KMS-11 (cell line): ENCODE measurements at regions not wholly inside any gene's neighbourhood (a gene's known extent, or its start where the extent isn't known, plus 50 kb on each side); places are given as distances from the start of the nearest gene placed in this dataset.

Source experiments
- H2AFZ ChIP-seq: fragments of 200-600 bp; sonication (generic); 2 replicates; pipeline ENCODE4 v1.6.1; 2016; ENCODE audit warnings: antibody characterized with exemption, mixed run types, low read depth
- H3K27ac ChIP-seq: fragments of 200-600 bp; sonication (generic); 2 replicates; pipeline ENCODE4 v1.6.1; 2016; ENCODE audit warnings: mild to moderate bottlenecking, mixed run types
- H3K27me3 ChIP-seq: fragments of 200-600 bp; sonication (generic); 2 replicates; pipeline ENCODE4 v1.6.1; 2017; ENCODE audit warnings: mild to moderate bottlenecking, low read depth, mixed run types, moderate library complexity; ENCODE audit not compliant: insufficient read depth
- H3K36me3 ChIP-seq: fragments of 200-600 bp; sonication (generic); 2 replicates; pipeline ENCODE4 v1.6.1; 2017; ENCODE audit warnings: mild to moderate bottlenecking, mixed run types; ENCODE audit not compliant: insufficient read depth
- H3K4me1 ChIP-seq: fragments of 200-600 bp; sonication (generic); 2 replicates; pipeline ENCODE4 v1.6.1; 2016; ENCODE audit warnings: mild to moderate bottlenecking, low read depth, mixed run types; ENCODE audit not compliant: poor library complexity, severe bottlenecking
- H3K4me2 ChIP-seq: fragments of 200-600 bp; sonication (generic); 2 replicates; pipeline ENCODE4 v1.7.0; 2016; ENCODE audit warnings: mild to moderate bottlenecking, mixed run types
- H3K4me3 ChIP-seq: fragments of 200-600 bp; sonication (generic); IDR thresholded peaks from 2 replicates; pipeline ENCODE4 v1.6.1; 2017; ENCODE audit warnings: low read depth, low read length, mixed read lengths; ENCODE audit not compliant: insufficient read depth
- H3K79me2 ChIP-seq: fragments of 200-600 bp; sonication (generic); 2 replicates; pipeline ENCODE4 v1.6.1; 2016; ENCODE audit warnings: low read depth, mixed run types; ENCODE audit not compliant: insufficient read depth
- H3K9ac ChIP-seq: fragments of 200-600 bp; sonication (generic); 2 replicates; pipeline ENCODE4 v1.6.1; 2016; ENCODE audit warnings: mild to moderate bottlenecking, mixed run types
- H4K20me1 ChIP-seq: fragments of 200-600 bp; sonication (generic); 2 replicates; pipeline ENCODE4 v1.6.1; 2016; ENCODE audit warnings: mild to moderate bottlenecking, mixed run types; ENCODE audit not compliant: insufficient read depth
- CTCF ChIP-seq: fragments of 200-600 bp; sonication (generic); conservative IDR thresholded peaks from 2 replicates; pipeline ENCODE4 v1.6.1; 2017; ENCODE audit warnings: low read depth, mild to moderate bottlenecking, antibody characterized with exemption, low read length, moderate library complexity, mixed read lengths

- Histone ChIP-seq H2AFZ (no peak overlapping the region), H3K27ac (no peak overlapping the region), H3K4me2 (no peak overlapping the region), H3K4me1 (no peaks in the 10 kb centered on the region), H3K79me2 (no peaks in the 10 kb centered on the region), H3K27me3 (no peaks in the 10 kb centered on the region), H3K9ac (no peak overlapping the region), H3K36me3 (no peaks in the 10 kb centered on the region), H4K20me1 (no peaks in the 10 kb centered on the region), H3K4me3 (no peak overlapping the region)
- TF ChIP-seq CTCF, result no peak
Measured at GRCh38 chr17:70934231-70934630, 764.9 kb downstream of the KCNJ2 start.

GRCh38 chr17:70934835-70935234 lies 765.5 kb downstream of the KCNJ2 start:
- TF ChIP-seq CTCF, result no peak
- Histone ChIP-seq H2AFZ (no peak overlapping the region), H3K79me2 (no peaks in the 10 kb centered on the region), H4K20me1 (no peaks in the 10 kb centered on the region), H3K4me2 (no peak overlapping the region), H3K4me3 (no peak overlapping the region), H3K36me3 (no peaks in the 10 kb centered on the region), H3K4me1 (no peaks in the 10 kb centered on the region), H3K9ac (no peak overlapping the region), H3K27ac (no peak overlapping the region), H3K27me3 (no peaks in the 10 kb centered on the region)

GRCh38 chr17:70936724-70937123 lies 767.4 kb downstream of the KCNJ2 start:
- no peak overlapping the region for H3K9ac ChIP-seq
- no peaks in the 10 kb centered on the region for H3K27me3 ChIP-seq
- no peaks in the 10 kb centered on the region for H3K79me2 ChIP-seq
- no peak overlapping the region for H3K27ac ChIP-seq
- H2AFZ ChIP-seq, result no peak overlapping the region
- no peak overlapping the region for H3K4me2 ChIP-seq
- no peaks in the 10 kb centered on the region for H3K36me3 ChIP-seq
- H3K4me3 ChIP-seq, result no peak overlapping the region
- no peaks in the 10 kb centered on the region for H4K20me1 ChIP-seq
- no peaks in the 10 kb centered on the region for H3K4me1 ChIP-seq
- no peak for TF ChIP-seq CTCF

GRCh38 chr17:70938336-70938735 lies 769.0 kb downstream of the KCNJ2 start:
- no peak overlapping the region for H3K9ac ChIP-seq
- H2AFZ ChIP-seq, result no peak overlapping the region
- TF ChIP-seq CTCF, result no peak
- H3K4me2 ChIP-seq, result no peak overlapping the region
- H3K4me3 ChIP-seq, result no peak overlapping the region
- H4K20me1 ChIP-seq, result no peaks in the 10 kb centered on the region
- H3K27me3 ChIP-seq, result no peaks in the 10 kb centered on the region
- no peak overlapping the region for H3K27ac ChIP-seq
- H3K36me3 ChIP-seq, result no peaks in the 10 kb centered on the region
- no peaks in the 10 kb centered on the region for H3K79me2 ChIP-seq
- H3K4me1 ChIP-seq, result no peaks in the 10 kb centered on the region

GRCh38 chr17:70945386-70945785 lies 776.1 kb downstream of the KCNJ2 start:
- H3K27ac ChIP-seq, result no peak overlapping the region
- no peak for TF ChIP-seq CTCF
- no peaks in the 10 kb centered on the region for H4K20me1 ChIP-seq
- H3K79me2 ChIP-seq, result no peaks in the 10 kb centered on the region
- no peak overlapping the region for H3K9ac ChIP-seq
- no peak overlapping the region for H3K4me2 ChIP-seq
- no peak overlapping the region for H2AFZ ChIP-seq
- H3K4me1 ChIP-seq, result no peaks in the 10 kb centered on the region
- H3K36me3 ChIP-seq, result no peaks in the 10 kb centered on the region
- no peak overlapping the region for H3K4me3 ChIP-seq
- no peaks in the 10 kb centered on the region for H3K27me3 ChIP-seq
